HG03442 (cell line): ENCODE measurements at regions not wholly inside any gene's neighbourhood (a gene's known extent, or its start where the extent isn't known, plus 50 kb on each side); places are given as distances from the start of the nearest gene placed in this dataset.

Experiments
- ATAC-seq: cut with Tn5 transposase; IDR thresholded peaks from one replicate; pipeline ENCODE4 v1.9.1; 2021; ENCODE audit warnings: mild to moderate bottlenecking, moderate library complexity; ENCODE audit not compliant: unreplicated experiment

DNA sequence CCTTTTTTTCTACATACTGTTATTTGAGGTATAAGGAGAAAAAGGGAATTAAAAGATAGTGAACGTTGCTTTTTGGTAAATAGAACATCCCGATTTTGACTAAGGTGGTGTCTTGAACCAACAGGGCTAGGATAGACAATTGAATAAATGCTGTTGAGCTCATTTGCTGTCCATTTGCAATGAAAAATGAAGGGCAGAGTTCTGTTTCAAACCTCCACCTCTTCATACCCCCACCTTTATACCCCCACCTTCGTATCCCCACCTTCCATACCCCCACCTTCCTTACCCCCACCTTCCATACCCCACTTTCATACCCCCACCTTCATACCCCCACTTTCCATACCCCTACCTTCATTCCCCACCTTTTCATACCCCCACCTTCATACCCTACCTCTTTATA, 93.4 kb upstream of the NAA20 start:
- ATAC-seq = no peak

DNA sequence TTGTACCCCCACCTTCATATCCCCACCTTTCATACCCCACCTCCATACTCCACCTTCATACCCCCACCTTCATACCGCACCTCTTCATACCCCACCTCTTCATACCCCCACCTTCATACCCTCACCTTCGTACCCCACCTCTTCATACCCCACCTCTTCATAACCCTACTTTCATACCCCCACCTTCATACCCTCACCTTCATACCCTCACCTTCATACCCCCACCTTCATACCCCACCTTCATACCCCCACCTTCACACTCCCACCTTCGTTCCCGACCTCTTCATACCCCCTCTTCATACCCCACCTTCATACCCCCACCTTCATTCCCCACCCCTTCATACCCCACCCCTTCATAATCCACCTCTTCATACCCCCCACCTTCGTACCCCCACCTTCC, 92.9 kb upstream of the NAA20 start:
- no peak for ATAC-seq

DNA sequence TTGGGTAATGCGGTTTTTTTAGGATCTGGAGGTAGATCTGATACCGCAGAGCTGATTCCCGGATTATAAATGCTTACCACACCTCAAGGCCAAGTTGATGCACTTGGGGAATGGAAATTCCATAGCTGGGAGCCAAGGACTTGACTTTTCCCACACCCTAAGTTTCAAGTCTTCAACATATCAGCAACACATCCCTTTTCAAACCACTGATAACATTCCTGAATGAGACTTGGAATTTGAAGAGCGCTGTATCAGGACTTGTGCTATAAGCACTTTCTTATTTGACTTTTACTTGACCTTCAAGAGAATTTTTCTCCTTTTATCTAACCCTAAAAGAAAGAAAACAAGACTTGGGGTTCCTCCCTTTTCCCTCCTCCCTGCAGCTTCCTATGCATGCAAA, 90.6 kb upstream of the NAA20 start:
- ATAC-seq = no peak

DNA sequence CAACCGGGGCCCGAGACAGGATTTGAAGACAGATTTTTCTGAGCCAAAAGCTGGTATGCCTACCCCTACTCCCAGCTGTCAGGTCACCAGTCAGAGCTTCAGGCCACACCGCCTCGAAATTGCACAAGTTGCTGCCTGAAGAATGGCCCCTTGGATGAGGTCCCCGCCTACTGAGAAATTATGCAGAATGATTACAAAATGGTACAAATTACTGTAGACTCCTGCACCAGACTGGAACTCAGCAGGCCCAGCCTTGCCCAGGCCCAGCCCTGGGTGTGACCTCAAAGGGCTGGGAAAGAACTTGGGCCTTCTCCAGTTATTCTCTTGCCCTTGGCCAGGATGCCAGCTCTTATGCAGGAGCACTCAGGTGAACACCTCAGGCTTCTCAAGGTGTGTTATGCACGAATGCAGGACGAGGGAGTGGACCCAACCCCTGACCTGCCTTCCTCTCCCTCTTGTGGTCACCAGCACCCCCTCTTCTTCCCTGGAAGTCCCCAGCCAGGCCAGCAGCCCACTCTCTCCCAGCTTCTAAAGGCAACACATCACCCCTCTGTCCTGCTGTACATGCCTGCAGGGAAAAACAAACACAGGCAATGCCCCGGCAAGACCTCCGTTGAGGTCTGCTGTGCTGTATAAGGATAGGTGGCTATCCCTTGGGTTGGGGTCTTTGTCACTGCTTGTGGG, 88.7 kb upstream of the NAA20 start:
- ATAC-seq = no peak

DNA sequence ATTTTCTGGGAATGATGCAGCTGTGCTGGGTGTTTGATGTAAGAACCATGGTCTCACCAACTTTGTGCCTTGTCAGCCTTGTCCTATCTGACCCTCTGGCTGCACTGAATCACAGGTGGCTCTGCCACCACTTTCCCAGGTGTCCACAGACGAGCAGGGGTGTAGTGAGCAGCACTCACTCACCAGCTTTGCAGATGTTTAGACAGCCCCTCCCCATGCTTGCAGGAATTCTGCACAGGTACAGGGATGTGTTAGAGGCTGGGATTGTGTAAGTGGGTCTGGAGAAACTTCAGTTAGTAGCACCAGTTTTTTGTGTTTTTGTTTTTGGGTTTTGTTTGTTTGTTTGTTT, 88.2 kb upstream of the NAA20 start:
- no peak for ATAC-seq

DNA sequence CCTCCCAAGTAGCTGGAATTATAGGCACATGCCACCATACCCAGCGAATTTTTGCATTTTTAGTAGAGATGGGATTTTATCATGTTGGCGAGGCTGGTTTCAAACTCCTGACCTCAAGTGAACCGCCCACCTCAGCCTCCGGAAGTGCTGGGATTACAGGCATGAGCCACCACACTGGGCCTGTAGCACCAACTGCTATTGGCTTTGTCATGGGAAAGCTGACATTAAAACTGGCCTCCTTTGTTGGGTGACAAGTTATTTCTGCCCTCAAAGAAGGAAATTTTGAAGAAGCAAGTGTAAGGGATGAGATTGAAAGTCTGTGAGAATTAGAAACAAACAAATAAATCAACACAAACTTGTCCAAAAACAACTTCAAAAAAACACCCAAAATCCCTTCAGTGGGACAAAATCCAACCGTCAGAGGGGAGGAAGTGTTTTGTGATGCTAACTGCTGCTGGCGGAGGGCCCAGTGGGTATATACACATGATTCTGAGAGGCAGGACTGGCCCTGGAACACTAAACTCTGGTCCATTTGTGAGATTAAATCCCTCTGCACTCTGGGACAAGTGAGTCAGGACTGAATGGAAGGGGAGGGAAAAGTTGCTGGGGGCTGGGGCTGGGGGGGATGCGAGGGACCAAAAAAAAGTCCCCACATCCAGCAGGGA, 87.5 kb upstream of the NAA20 start:
- ATAC-seq = no peak

DNA sequence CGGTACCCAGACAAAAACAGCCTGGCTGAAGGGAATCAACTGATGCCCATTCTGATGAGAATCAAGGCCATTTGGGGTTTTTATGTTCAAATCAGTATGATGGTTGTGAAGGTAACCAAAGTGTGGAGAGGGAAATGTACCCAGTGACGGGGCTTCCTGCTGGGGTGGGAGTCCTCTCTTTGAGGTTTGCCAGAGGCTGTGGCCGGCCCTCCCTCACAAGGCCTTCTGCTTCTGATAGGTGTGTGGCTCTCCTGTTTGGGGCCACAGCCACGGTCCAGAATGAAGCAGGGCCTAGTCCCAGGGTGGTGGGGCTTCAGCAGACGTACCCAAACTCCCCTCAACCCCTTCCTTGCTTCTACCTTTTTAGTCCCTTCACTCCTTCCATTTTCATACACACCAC, 86.7 kb upstream of the NAA20 start:
- ATAC-seq = no peak

DNA sequence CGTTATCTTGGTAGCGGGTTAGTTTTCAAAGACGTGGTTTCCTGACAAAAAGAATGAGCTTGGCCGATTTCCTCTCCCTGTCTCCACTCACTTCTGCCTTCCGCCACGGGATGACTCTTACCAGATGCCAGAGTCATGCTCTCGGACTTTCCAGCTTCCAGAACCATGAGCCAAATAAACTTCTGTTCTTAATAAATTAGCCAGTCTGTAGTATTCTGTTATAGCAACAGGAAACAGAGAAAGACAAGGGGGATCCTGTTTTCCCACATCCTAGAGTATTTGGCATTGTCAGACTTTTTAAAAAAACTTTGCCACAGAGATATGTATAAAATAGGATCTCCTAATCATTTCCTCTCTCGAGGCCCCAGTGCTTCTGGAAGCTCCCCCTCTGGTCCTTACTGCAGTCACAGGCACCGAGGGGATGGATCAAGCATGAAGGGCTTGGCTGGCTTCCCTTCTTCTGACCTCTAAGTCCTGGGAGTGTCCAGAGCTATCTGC, 84.9 kb upstream of the NAA20 start:
- ATAC-seq = no peak

DNA sequence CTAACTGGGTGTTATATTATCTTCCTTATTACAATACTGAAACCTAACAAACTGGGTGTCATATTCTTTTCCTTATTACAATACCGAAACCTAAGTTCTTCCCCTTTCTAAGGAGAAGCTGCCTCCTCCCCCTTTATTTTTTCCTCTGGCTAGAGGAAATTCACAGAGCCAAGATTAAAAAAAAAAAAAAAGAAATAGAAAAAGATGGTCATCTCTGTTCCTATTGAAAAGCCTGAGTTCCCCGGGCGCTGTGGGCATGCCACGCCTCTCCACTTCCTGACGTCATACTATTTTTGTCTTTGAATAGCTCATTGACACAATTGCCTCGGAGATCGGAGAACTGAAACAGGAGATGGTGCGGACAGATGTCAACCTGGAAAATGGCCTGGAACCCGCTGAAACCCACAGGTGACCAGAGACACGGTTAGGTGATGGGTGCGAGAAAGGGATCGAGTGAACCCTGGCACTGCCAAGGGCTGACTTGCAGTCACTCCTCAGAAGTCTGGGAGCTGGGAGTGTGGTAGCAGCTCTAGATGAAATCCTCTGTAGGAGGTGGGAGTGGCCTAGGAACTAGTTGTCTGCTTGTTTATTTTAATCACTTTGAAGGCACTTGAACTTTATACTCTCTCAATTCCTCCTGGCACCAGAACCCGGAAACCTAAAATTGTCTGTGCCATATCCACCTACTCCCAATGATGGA, 82.2 kb upstream of the NAA20 start:
- no peak for ATAC-seq

DNA sequence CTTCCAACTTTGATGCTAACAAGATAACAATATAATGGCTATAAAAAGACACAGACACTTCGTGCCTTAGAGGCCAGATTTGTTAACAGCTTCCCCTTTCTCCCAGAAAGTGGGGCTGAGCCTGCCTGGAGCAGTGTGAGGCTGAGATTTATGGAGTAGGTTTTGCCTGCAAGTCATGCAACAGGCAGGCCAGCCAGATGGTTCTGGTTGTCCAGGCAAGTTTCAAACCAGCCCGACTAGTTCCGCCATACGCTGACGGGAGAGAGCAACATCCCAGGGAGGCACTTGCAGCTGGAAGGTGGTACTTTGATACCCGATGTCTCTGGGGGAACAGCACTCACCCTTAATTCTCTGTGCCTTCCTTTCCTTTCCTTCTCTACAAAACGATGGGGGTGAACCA, 81.3 kb upstream of the NAA20 start:
- ATAC-seq = no peak

DNA sequence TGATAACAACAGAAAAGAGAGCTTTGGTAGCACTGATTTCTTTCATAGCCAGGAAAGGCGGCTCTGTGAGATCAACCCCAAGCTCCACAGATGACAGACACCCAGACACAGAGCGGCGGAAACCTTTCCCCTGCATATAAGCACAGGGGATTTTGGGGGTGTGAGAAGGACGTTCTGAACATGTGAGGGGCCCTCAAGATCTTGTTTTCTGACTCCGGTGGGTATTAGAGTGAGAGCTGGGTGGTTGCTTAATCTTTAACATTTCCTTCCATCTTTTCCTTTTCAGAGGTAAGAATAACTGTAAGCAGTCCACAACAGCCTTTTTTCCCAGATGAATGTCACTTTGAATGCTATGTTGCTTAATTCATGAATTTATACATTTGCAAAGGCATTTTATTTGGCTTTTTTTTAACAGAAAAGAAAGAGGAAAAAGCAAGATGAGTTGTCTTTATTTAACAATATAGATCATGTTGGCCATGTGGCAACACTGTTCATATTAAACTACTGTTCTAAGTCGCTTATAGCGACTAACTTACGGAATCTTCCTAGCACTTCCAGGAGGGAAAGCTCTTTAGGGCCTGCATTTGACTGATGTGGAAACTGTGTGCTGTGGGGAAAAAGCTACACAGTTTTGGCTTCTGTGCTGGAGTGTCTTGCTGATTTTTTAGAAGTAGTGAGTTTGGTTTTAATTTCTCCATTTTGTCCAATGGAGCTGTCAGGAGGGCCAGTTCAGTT, 80.5 kb upstream of the NAA20 start:
- no peak for ATAC-seq

DNA sequence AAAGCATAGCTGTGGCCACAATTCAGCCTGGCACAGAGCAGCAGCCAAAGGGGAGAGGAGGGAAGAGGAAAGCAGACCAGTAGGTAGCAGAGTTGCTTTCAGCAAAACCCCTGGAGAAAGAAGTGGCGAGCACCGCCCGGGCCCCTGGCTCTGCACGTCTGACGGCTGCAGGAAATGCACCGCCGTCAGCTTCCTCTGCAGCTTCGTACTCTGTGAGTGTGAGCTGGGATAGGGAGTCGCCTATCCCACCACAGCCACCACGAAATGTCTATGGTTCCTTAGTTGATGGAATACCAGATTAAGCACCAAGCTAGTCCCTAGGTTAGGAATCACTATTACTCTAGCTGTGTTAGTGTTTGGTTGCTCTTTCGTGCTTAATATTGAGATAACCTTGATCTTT, 79.9 kb upstream of the NAA20 start:
- peak; percentile 29 for ATAC-seq

DNA sequence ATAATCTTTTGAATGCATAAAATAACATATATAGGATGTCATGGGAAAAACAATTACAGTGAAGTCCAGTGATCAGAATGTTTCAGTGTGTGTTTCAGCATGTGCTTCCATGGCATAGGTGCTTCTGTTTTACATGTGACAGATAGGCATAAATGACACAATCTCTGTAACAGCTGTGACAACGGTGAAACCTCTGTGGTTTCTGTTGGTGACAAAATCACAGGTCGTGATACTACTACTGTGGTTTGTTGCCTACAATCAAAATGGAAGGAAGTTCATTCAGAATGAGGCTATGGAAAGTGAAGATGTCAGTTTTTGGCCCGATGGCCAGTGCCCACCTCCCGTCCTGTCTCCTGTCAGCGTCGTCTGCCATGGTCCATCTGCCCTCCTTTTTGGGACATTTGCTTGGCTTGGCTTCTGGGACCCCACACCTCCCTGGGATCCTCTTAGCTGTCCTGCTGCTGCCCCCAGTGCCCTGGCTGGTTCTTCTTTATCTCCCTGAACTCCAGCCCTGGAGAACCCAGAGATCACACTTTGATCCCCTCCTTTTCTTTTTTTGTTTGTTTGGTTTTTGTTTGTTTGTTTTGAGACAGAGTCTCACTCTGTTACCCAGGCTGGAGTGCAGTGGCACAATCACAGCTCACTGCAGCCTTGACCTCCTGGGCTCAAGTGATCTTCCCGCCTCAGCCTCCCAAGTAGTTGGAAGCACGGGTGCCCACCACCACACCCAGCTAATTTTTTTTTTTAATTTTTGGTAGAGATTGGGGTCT, 79.3 kb upstream of the NAA20 start:
- peak; percentile 81 for ATAC-seq

DNA sequence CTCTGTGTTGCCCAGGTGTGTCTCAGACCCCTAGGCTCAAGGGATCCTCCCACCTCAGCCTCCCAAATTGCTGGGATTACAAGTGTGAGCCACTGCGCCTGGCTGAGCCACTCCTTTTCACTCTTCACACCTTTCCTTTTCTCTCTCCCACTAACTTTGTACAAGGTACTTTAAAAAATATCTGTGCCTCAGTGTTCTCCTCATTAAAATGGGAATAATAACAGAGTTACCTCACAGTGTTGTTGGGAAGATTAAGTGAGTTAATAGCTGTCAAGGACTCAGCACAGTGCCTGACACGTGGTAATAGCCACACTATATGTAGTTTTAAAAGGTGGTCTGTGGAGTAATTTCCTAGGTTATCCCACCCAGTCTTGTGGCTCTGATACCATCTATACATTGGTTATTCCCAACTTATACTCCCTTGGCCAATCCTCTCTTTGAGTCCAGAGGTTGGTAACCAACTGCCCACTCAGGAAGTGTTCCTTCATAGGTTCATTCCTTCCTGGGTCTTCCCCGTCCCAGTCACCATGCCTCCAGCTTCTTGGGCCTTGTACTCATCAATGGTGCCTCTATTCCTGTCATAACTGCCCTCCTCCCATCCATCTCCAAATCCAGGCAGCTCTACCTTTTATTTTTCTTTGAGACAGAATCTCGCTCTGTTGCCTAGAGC, 78.6 kb upstream of the NAA20 start:
- no peak for ATAC-seq

DNA sequence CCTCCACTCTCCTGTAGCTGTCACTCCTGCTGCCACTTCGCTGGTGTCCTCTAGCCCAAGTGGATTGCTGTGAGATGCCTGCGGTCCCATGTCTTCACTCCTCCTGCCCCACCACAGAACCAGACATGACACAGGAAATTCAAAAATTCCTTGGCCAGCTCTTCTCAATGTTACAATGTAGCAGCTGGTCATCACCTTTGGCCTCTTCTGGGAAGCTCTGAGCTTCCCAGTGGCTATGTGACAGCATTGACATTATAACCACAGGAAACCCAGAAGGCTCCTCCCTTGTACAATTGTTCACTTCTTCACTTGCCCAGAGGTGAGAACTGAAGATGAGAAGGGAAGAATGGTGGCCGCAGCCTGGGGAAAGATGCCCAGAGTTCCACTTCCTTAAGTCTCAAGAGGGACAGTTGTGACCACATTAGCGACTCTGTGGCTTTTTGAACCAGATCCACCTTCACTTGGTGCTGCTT, 76.1 kb upstream of the NAA20 start:
- ATAC-seq = no peak

DNA sequence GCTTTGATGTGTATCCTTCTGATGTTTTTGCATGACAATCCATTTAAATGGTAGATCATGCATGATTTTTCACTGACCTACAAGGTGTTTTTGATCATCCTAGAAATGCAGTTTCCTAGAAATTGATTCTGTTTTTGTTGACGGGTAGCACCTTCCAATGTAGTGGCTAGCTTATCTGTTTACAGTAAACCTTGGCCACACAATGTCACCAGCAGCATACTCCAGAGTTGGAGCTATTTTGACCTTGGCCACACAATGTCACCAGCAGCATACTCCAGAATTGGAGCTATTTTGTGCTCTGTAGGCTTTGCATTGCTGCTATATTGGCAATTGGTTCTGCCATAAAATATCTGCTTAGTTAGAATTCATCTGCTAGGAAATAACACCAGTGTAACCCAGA, 74.6 kb upstream of the NAA20 start:
- ATAC-seq = no peak

DNA sequence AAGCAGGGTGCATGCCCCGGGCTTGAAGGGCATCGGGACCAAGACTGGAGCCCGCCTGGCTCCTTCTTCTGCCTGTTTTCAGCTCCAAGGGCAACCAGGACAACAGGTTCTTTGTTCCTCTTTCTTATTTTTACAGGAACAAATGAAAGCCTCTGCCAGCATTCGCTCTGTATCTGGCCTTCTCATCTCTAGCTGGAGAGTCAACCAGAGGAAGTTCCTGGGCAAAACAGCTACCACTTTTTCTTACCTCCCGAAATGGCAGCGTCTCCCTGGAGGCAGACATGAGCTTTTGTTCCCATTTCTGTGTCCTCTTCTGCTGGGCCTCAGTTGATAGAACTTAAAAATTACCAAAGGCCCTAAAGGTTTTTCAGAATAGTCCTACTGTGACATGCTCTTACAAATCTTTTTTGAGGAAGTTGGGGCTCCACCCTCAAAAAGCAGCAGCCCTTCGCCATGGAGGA, 74.1 kb upstream of the NAA20 start:
- ATAC-seq = no peak

DNA sequence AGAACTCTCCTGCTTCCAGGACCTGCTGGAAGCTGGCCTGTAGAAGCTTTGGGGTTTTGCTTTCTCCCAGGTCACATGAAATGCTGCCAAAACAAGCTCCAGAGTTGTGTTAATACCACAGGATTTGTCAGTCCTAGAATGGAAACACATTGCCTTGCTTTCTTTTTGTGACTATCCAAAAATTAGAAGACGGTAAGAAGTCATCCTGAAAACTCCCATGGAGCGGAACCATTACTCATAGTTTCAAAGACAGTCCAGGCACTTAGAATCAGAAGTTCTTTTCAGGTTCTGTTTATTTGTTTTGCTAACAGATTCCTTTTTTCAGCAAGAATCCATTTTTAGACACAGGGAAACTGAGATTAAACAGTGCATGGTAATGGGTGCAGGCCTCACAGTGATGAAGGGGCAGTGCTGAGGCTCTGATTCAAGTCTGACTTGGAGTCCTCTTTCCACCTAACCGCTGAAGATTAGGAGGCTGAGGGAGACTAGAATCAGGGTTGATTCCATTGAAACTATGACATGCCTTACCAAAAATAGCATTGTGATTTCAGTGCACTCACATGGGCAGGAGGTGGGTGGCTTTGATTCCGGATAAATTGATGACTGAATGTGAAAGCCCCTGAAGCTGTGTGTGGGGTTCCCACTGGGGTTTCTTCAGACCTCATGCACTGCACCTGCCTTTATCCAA, 72.2 kb upstream of the NAA20 start:
- ATAC-seq = peak; percentile 61
